Mesodermal cell (in vitro differentiated cells): ENCODE measurements at regions not wholly inside any gene's neighbourhood (a gene's known extent, or its start where the extent isn't known, plus 50 kb on each side); places are given as distances from the start of the nearest gene placed in this dataset.
A peak's percentile ranks its signal among the peaks of the same experiment; 100 is the strongest.

ENCODE experiments used
- H3K27ac ChIP-seq: 2 replicates; pipeline ENCODE4 v1.7.0; 2013; ENCODE audit warnings: mild to moderate bottlenecking, low read depth, low read length, moderate library complexity; ENCODE audit not compliant: severe bottlenecking
- H3K36me3 ChIP-seq: 2 replicates; pipeline ENCODE4 v1.7.1; 2013; ENCODE audit warnings: mild to moderate bottlenecking, low read length, moderate library complexity; ENCODE audit not compliant: control insufficient read depth, insufficient read depth
- H3K4me1 ChIP-seq: one replicate; pipeline ENCODE4 v1.7.1; 2013; ENCODE audit warnings: mild to moderate bottlenecking, low read length; ENCODE audit not compliant: insufficient read depth, control insufficient read depth, poor library complexity, severe bottlenecking
- H3K4me3 ChIP-seq: 2 replicates; pipeline ENCODE4 v1.7.0; 2013; ENCODE audit warnings: low read length, control low read depth, mild to moderate bottlenecking; ENCODE audit not compliant: insufficient read depth, poor library complexity, severe bottlenecking; ENCODE audit errors: extremely low read depth
- H3K9me3 ChIP-seq: 2 replicates; pipeline ENCODE4 v1.7.1; 2013; ENCODE audit warnings: mild to moderate bottlenecking, low read length, moderate library complexity; ENCODE audit not compliant: control insufficient read depth
- WGBS, 2 experiments: methylation state at CpG; one replicate each; pipeline ENCODE4 v1.1.5; 2013; ENCODE audit warnings: missing lambda C conversion rate in 2 of 2; ENCODE audit not compliant: insufficient coverage in 2 of 2; 5-methylcytosine and 5-hydroxymethylcytosine counted together

- 92 to 94% methylated on average over 23 to 24 of the region's 25 CpGs for WGBS, 2 experiments
These were observed 81.7 kb upstream of the FRMD1 start for GRCh38 chr6:168160506-168161370.

GRCh38 chr6:168159506-168159905 lies 80.5 kb upstream of the FRMD1 start:
- H3K4me1 ChIP-seq, result peaks cover 36% of the 10 kb centered on the region
- H3K36me3 ChIP-seq, result no peaks in the 10 kb centered on the region
- no peak overlapping the region for H3K27ac ChIP-seq
- 91 to 100% methylated on average over 7 of the region's 8 CpGs for WGBS, 2 experiments
- no peak overlapping the region for H3K4me3 ChIP-seq
- H3K9me3 ChIP-seq, result no peaks in the 10 kb centered on the region

More at GRCh38 chr6:168160506-168161370, 81.7 kb upstream of the FRMD1 start:
- no peaks in the 10 kb centered on the region for H3K36me3 ChIP-seq
- H3K4me1 ChIP-seq, result peaks cover 24% of the 10 kb centered on the region
- H3K4me3 ChIP-seq, result no peak overlapping the region
- no peaks in the 10 kb centered on the region for H3K9me3 ChIP-seq
- no peak overlapping the region for H3K27ac ChIP-seq

GRCh38 chr6:168158980-168159349 lies 80.0 kb upstream of the FRMD1 start:
- no peaks in the 10 kb centered on the region for H3K9me3 ChIP-seq
- H3K36me3 ChIP-seq, result no peaks in the 10 kb centered on the region
- WGBS, 2 experiments, result 80 to 88% methylated on average over 3 to 11 of the region's 11 CpGs
- peaks cover 36% of the 10 kb centered on the region for H3K4me1 ChIP-seq
- H3K4me3 ChIP-seq, result no peak overlapping the region
- H3K27ac ChIP-seq, result no peak overlapping the region

GRCh38 chr6:168158213-168158979 lies 79.4 kb upstream of the FRMD1 start:
- Histone ChIP-seq H3K36me3 (no peaks in the 10 kb centered on the region), H3K4me1 (peaks cover 36% of the 10 kb centered on the region), H3K9me3 (no peaks in the 10 kb centered on the region), H3K27ac (peak overlapping the region; percentile 86), H3K4me3 (no peak overlapping the region)
- 57 to 65% methylated on average over 11 to 16 of the region's 19 CpGs for WGBS, 2 experiments

GRCh38 chr6:168157272-168158212 lies 78.5 kb upstream of the FRMD1 start:
- Histone ChIP-seq H3K27ac (peak overlapping the region; percentile 86), H3K9me3 (no peaks in the 10 kb centered on the region), H3K4me1 (peaks cover 36% of the 10 kb centered on the region), H3K4me3 (no peak overlapping the region), H3K36me3 (no peaks in the 10 kb centered on the region)
- WGBS, 2 experiments, result 39 to 44% methylated on average over 16 of the region's 18 CpGs

- Histone ChIP-seq H3K36me3 (no peaks in the 10 kb centered on the region), H3K4me3 (no peak overlapping the region), H3K9me3 (no peaks in the 10 kb centered on the region), H3K27ac (peak overlapping the region; percentile 86), H3K4me1 (peaks cover 36% of the 10 kb centered on the region)
- 92 to 96% methylated on average over 11 to 12 of the region's 12 CpGs for WGBS, 2 experiments
These were observed 77.8 kb upstream of the FRMD1 start for GRCh38 chr6:168156742-168157265.

GRCh38 chr6:168155821-168156741 lies 77.1 kb upstream of the FRMD1 start:
- no peaks in the 10 kb centered on the region for H3K9me3 ChIP-seq
- peak overlapping the region; percentile 86 for H3K27ac ChIP-seq
- peaks cover 36% of the 10 kb centered on the region for H3K4me1 ChIP-seq
- H3K4me3 ChIP-seq, result no peak overlapping the region
- H3K36me3 ChIP-seq, result no peaks in the 10 kb centered on the region
- WGBS, 2 experiments, result 90 to 91% methylated on average over 18 to 22 of the region's 24 CpGs

- 90 to 100% methylated on average over 3 to 4 of the region's 5 CpGs for whole genome bisulfite sequencing, 2 experiments
- Histone ChIP-seq H3K9me3 (no peaks in the 10 kb centered on the region), H3K27ac (no peak overlapping the region), H3K4me1 (peaks cover 36% of the 10 kb centered on the region), H3K36me3 (no peaks in the 10 kb centered on the region), H3K4me3 (no peak overlapping the region)
These were observed 76.2 kb upstream of the FRMD1 start for GRCh38 chr6:168155193-168155592.

- Histone ChIP-seq H3K9me3 (no peaks in the 10 kb centered on the region), H3K4me3 (no peak overlapping the region), H3K36me3 (no peaks in the 10 kb centered on the region), H3K27ac (no peak overlapping the region), H3K4me1 (peaks cover 36% of the 10 kb centered on the region)
- WGBS, 2 experiments, result 76 to 77% methylated on average over 6 to 7 of the region's 7 CpGs
These were observed 75.4 kb upstream of the FRMD1 start for GRCh38 chr6:168154263-168154917.
